HG02798 (cell line): ENCODE measurements at regions not wholly inside any gene's neighbourhood (a gene's known extent, or its start where the extent isn't known, plus 50 kb on each side); places are given as distances from the start of the nearest gene placed in this dataset.

ENCODE experiments used
- ATAC-seq: cut with Tn5 transposase; IDR thresholded peaks from one replicate; pipeline ENCODE4 v1.9.1; 2021; ENCODE audit warnings: mild to moderate bottlenecking; ENCODE audit not compliant: unreplicated experiment, poor library complexity

DNA sequence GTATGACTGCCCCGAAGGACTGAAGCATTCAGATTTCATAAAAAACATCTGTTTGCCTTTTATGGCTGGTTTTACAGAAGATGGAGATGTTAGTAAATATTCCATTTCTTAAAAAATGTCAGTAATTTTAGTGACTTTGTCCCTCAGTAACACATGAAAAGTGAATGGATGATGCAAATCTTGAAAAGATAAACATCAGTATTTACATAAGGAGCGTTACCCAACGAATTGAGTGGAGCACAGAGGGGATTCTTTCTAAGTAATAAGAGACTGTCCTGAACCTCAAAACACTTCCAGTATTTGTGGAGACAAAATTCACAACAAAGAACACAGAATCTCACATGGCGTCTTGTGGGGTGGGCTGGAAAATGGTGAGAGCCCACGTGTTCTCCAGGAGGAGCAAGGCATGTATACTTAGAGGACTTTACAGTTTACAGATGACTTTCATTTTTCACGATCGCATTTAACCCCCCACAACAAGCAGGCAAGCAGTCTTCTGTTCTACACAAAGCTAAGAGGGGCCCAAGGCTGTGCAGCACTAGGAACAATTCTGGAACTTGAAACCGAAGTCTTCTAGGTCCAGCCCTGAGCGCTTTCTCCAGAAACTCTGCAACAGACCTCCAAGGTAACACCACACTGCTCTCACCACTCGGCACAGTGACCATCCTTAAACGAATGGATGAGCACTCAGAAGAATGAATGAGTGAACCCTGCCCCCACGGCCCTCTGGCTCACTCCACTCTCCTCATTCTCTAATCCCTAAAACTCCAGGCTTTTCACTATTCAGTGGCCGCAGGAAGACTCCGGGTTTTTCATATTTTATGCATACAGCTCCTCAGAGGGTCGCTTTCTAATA is 709.8 kb downstream of the UQCRFS1 start:
- no peak for ATAC-seq

DNA sequence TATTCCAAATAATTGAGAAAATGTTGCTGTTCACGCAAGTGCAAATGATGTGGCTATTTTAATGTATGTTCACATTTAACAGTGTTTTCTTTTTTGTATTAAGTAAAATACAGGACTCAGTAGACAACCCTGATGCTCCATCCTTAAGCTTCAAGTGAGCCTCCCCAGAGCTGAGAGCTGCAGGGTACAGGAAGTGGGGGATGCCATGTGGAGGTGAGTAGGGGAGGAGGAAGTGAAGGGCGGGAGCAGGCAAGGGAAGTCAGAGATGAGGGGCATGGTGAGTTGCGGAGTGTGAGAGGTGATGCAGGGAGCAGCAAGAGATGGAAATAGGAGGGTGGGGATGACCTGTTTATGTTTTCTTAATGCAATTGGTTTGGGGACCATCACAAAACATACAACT is 711.0 kb downstream of the UQCRFS1 start:
- ATAC-seq, result no peak

- no peak for ATAC-seq
These were observed 711.8 kb downstream of the UQCRFS1 start for GRCh38 chr19:28500982-28501630.

GRCh38 chr19:28500296-28500695 is 712.7 kb downstream of the UQCRFS1 start:
- ATAC-seq, result no peak

GRCh38 chr19:28498404-28498976 is 714.5 kb downstream of the UQCRFS1 start:
- no peak for ATAC-seq

DNA sequence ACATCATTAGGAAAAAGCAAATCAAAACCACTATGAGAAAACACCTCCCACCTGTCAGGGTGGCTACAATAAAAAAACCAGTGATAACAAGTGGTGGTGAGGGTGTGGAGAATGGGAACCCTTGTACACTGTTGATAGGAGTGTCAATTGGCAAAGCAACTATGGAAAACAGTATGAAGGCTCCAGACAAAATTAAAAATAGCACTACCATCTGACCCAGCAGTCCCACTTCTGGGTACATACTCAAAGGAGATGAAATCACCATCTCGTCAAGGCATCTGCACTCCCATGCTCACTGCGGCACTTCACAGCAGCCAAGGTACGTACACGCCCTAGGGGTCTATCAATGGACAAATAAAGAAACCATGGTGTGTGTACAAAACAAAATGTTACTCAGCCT is 715.1 kb downstream of the UQCRFS1 start:
- ATAC-seq, result no peak

DNA sequence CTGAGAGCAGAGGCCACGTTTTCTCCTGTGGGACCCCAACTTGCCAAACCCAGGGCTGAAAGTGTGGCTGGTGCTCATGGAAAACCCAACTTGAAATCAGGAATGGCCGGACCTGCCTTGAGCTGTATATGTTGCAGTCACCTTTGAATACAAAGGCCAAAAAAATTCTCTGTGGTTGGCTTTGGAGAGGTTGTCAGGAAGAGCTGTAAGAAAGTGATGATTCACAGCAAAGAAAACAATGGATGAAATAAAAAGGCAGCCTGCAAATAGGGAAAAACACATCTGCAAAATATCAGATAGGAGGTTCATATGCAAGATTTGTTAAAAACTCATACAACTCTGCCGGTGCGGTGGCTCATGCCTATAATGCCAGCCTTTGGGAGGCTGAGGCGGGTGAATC is 715.8 kb downstream of the UQCRFS1 start:
- ATAC-seq, result no peak

GRCh38 chr19:28495046-28495445 is 717.9 kb downstream of the UQCRFS1 start:
- no peak for ATAC-seq

DNA sequence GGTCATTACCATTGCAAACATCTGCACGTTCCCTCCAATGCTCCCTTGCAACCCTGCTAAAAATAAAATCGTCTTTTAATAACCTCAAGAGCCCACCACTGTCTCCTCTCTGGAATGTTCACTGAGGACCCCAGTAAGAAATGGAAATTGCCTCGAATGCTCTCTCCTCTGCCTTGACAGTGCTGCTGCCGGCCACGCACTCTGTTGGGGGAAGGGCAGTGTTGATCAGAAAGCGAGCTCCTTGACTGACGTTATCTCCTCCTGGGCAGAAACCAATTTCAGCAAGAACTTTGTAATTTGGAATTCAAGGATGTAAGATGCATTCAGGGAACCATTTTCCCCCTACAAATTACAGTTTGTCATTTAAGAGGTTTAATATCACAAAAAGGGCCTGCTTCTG is 718.5 kb downstream of the UQCRFS1 start:
- no peak for ATAC-seq

GRCh38 chr19:28493884-28494283 is 719.1 kb downstream of the UQCRFS1 start:
- ATAC-seq, result no peak

GRCh38 chr19:28492621-28493020 is 720.3 kb downstream of the UQCRFS1 start:
- no peak for ATAC-seq

GRCh38 chr19:28492201-28492600 is 720.8 kb downstream of the UQCRFS1 start:
- ATAC-seq, result no peak

DNA sequence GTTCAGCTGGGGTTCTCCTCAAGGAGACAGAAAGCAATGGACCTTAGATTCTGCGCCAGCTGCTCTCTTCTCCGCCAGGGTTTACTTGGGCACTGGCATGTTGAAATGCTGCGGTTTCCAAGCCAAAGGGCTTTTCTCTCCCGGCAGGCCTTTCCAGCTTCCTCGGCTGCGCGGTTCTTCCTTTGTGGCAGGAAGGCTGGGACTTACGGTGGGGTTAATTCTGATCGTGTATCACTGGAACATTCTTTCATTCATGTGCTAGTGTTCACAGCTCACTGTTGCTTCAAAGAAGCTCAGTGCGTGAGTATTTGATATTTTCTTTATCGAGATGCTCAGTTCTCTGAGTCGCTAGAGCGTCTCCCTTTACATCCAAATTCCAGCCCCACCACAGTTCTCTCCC is 723.2 kb downstream of the UQCRFS1 start:
- no peak for ATAC-seq

DNA sequence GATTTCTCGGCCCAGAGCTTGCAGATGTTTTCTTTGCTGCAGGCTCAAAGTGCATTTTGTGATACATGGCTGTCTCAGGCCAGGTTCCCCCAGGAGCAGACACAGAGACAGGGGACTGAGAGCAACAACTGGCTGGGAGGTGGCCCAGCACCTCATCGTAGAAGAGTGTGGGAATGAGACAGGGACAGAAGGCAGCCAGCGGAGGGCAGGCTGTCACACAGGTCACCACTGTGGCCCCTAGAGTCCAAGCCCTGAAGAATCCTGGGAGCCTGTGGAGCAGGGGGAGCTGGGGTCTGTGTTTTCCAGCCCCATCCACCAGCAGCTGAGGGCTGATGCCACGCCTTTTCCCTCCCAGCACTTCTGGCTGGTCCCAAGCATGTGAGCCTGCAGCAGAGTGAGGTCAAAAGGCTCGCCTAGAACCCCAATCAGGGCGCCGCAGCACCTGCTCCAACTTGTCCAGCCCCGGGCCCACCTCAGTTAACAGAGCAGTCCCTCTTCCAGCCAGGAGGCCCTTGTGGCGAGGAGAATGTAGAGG is 723.8 kb downstream of the UQCRFS1 start:
- no peak for ATAC-seq

DNA sequence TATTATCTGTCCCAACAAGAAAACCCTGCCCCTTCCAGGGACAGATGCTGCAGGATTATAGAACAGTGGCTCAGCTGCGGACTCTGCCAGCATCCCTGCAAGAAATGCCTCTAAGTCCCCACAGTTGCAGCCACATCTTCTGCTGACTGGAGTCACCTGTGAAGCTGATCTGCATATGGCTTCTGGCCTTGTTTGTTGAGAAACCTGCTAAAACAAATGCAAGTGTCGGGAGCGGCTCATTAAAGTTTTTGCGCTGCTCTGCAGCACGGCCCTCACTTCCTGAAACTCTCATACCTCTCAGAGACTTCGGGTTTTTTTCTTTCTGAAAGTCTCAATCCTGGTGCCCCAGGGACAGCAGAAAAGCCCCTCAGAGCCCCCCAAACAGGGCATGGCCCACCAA is 725.0 kb downstream of the UQCRFS1 start:
- ATAC-seq, result no peak

DNA sequence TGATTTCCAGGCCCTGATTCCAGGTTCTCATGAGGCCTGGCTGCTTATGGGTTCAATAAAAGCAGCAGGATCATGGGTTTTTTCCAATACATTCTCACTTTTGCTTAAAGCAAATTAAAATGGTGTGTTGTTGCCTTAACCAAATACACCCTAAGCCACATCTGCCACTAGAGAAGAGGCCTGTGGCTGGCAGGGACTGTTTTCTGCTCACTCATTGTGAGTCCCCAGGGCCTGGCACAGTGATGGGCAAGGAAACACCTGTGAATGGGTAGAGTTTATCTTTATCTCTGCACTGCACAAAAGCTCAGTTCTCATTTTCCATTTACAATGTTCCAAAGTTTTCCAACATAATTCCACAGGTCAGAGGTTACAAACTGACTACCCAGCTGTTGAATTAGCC is 726.0 kb downstream of the UQCRFS1 start:
- ATAC-seq, result no peak

DNA sequence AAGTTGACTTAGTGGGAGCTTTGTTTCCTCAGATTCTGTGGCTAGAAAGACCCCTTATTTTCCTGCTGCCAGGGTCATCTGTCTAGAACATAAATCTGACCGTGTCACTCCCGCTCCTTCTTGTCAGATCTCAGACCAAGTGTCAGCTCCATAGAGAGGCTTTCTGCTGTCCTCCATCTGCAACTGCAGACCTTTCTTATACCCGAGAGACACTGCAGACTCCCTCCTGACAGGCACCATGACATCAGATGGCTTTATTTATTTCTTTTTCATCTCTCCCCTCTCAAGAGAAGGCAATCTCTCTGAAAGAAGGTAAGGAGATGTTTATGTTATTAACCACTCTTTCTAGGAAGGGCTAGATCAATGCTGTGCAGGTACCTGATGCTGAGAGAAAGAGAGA is 726.5 kb downstream of the UQCRFS1 start:
- ATAC-seq, result no peak

GRCh38 chr19:28485292-28485691 is 727.7 kb downstream of the UQCRFS1 start:
- no peak for ATAC-seq

DNA sequence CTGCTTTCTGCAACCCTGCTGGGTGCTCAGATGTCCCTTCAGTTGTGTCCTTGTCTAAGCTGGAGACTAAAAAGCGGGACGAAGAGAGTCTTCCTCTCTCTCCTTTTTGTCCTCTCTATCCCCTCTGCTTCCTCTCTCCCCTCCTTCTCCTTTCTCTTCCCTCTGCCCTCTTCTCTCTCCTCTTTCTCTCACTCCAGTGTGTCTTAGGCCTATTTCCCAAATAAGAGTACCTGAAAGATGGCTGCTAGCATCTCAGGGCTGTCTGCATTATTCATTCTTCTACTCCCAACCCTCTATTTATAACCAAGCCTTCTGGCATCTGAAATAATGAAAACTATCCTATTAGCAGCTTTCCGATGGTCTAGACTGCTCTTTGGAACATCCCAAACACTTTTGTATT is 729.8 kb downstream of the UQCRFS1 start:
- no peak for ATAC-seq

DNA sequence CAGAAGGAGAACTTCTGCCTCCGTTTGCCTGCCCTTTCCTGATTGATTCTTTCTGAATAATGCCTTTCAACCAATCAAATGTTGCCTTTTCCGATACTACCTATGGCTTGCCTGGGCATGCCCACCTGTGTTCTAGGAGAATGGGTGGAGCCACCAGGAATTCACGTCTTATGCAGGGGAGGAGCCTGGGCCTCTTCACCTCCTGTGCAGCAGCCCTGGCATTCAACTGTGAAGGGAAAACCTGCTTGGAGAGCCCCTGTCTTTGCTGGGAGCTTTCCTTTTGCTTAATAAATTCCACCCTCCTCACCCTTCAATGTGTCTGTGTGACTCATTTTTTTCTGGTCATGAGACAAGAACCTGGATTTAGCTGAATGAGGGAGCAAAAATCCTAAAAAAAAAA is 730.7 kb downstream of the UQCRFS1 start:
- ATAC-seq, result no peak

DNA sequence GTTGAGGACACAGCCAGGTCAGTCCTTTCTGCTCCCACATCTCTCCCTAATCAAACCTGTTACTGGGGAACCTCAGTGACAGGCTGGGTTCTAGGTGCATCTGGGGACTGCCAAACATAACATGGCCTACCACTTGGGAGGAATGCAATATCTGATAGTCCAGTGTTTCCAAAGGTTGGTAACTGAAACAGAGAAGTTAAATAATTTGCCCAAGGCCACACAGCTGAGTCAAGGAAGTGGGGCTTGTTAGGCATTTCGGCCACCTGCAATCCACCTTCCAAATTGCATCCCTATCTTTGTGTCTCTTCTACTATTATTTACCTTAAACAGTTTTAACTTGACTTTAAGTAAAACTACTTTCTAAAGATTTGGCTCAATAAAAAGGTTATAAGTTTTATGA is 731.3 kb downstream of the UQCRFS1 start:
- no peak for ATAC-seq
